Caki2 (cell line): ENCODE measurements at regions not wholly inside any gene's neighbourhood (a gene's known extent, or its start where the extent isn't known, plus 50 kb on each side); places are given as distances from the start of the nearest gene placed in this dataset.
"Not testable (repeated sequence)": the region's sequence is repeated elsewhere in the genome, so short reads cannot be mapped to it uniquely, and the experiment has no call there.

Experiments
- DNase-seq: peaks from one replicate; pipeline ENCODE4 v3.0.0-alpha.2; 2015; ENCODE audit warnings: low read depth
- in situ Hi-C: cut with HindIII; loops from 2 replicates; pipeline ENCODE4 v1.10.0; 2016; ENCODE audit warnings: low sequenced_read_pairs, low pct_unique_long_range_greater_than_20kb, mixed read lengths

- no peak for DNase-seq
- in situ Hi-C loops, result no loop called here
Measured at GRCh38 chr5:79924936-79925893, 65.8 kb downstream of the MTX3 start.

GRCh38 chr5:79923431-79923830 lies 67.6 kb downstream of the MTX3 start:
- in situ Hi-C loops, result no loop called here

GRCh38 chr5:79922626-79923025 lies 68.4 kb downstream of the MTX3 start:
- in situ Hi-C loops, result no loop called here
- no peak for DNase-seq

More at GRCh38 chr5:79923431-79923830, 67.6 kb downstream of the MTX3 start:
- DNase-seq, result no peak

GRCh38 chr5:79907452-79907851 lies 83.6 kb downstream of the MTX3 start:
- in situ Hi-C loops, DNase-seq: not testable (repeated sequence)

- DNase-seq, in situ Hi-C loops: not testable (repeated sequence)
Measured at GRCh38 chr5:79902571-79902970, 88.5 kb downstream of the MTX3 start.

GRCh38 chr5:79901631-79902030 lies 89.4 kb downstream of the MTX3 start:
- no peak for DNase-seq
- in situ Hi-C loops, result no loop called here

GRCh38 chr5:79898611-79899010 lies 92.5 kb downstream of the MTX3 start:
- no peak for DNase-seq
- in situ Hi-C loops, result no loop called here

- DNase-seq, result no peak
- in situ Hi-C loops, result no loop called here
Measured at GRCh38 chr5:79893976-79894375, 97.1 kb downstream of the MTX3 start.

- DNase-seq, result no peak
- in situ Hi-C loops, result no loop called here
Measured at GRCh38 chr5:79893485-79893884, 97.6 kb downstream of the MTX3 start.

- DNase-seq, result no peak
- in situ Hi-C loops, result no loop called here
Measured at GRCh38 chr5:79890930-79891249, 100.2 kb downstream of the MTX3 start.

GRCh38 chr5:79890119-79890929 lies 100.7 kb downstream of the MTX3 start:
- DNase-seq, result peak; percentile 30
- in situ Hi-C loops, result no loop called here

- in situ Hi-C loops, result no loop called here
- no peak for DNase-seq
Measured at GRCh38 chr5:79888643-79889042, 102.4 kb downstream of the MTX3 start.

- in situ Hi-C loops, result no loop called here
Measured at GRCh38 chr5:79886925-79887655, 104.0 kb downstream of the MTX3 start.

GRCh38 chr5:79886456-79886855 lies 104.6 kb downstream of the MTX3 start:
- in situ Hi-C loops, result no loop called here
- DNase-seq, result no peak

More at GRCh38 chr5:79886925-79887655, 104.0 kb downstream of the MTX3 start:
- no peak for DNase-seq

- DNase-seq, in situ Hi-C loops: not testable (repeated sequence)
Measured at GRCh38 chr5:79879880-79880279, 111.2 kb downstream of the MTX3 start.

GRCh38 chr5:79878721-79879336 lies 112.2 kb downstream of the MTX3 start:
- no peak for DNase-seq
- in situ Hi-C loops, result no loop called here

GRCh38 chr5:79878136-79878679 lies 112.9 kb downstream of the MTX3 start:
- in situ Hi-C loops, result no loop called here
- DNase-seq, result no peak

GRCh38 chr5:79876456-79876855 lies 114.6 kb downstream of the MTX3 start:
- DNase-seq, result no peak
- in situ Hi-C loops, result no loop called here
